ENCODE measurements at regions not wholly inside any gene's neighbourhood (a gene's known extent, or its start where the extent isn't known, plus 50 kb on each side); places are given as distances from the start of the nearest gene placed in this dataset.
"Not testable (repeated sequence)": the region's sequence is repeated elsewhere in the genome, so short reads cannot be mapped to it uniquely, and the experiment has no call there.

GRCh38 chr9:106039151-106039935, 345.0 kb downstream of the TMEM38B start:
- no peaks in the 10 kb centered on the region for H3K79me2 ChIP-seq (ENCODE audit: insufficient read depth, low read length)
- H3K4me2 ChIP-seq (ENCODE audit: insufficient read depth, low read length): no peak overlapping the region
- no peaks in the 10 kb centered on the region for H3K36me3 ChIP-seq (ENCODE audit: insufficient read depth, low read length)
- no peak for DNase-seq
- no peaks in the 10 kb centered on the region for H4K20me1 ChIP-seq (ENCODE audit: insufficient read depth, low read length)
- H3K4me1 ChIP-seq (ENCODE audit: insufficient read depth, low read length): no peaks in the 10 kb centered on the region
- H3K4me3 ChIP-seq (ENCODE audit: low read depth in 1 of 2, low read length in 2 of 2): no peak overlapping the region
- no peaks in the 10 kb centered on the region for H3K27me3 ChIP-seq (ENCODE audit: insufficient read depth, low read length, poor library complexity)
- H3K9me3 ChIP-seq (ENCODE audit: insufficient read depth, low read length, severe bottlenecking): no peaks in the 10 kb centered on the region
- no peak overlapping the region for H2AFZ ChIP-seq (ENCODE audit: low read depth, low read length)
- H3K9ac ChIP-seq (ENCODE audit: low read depth, low read length): no peak overlapping the region
- H3K27ac ChIP-seq (ENCODE audit: low read length): no peak overlapping the region
- no peak for ATAC-seq (ENCODE audit: insufficient read depth, low read depth)
- TF ChIP-seq CTCF (IDR thresholded peaks at IDR 0.05; ENCODE audit: borderline replicate concordance, extremely low read depth, low read length, poor library complexity, severe bottlenecking) (no peak), EZH2 (IDR thresholded peaks at IDR 0.05; ENCODE audit: borderline replicate concordance, low read depth, low read length, severe bottlenecking) (no peak)

- not testable (repeated sequence) for H3K4me3 ChIP-seq (ENCODE audit: low read depth in 1 of 2, low read length in 2 of 2)
These were observed 347.6 kb downstream of the TMEM38B start for GRCh38 chr9:106041920-106042319.

GRCh38 chr9:106051545-106051944, 357.2 kb downstream of the TMEM38B start:
- Histone ChIP-seq H3K9ac (ENCODE audit: low read depth, low read length) (no peak overlapping the region), H3K9me3 (ENCODE audit: insufficient read depth, low read length, severe bottlenecking) (no peaks in the 10 kb centered on the region), H3K79me2 (ENCODE audit: insufficient read depth, low read length) (no peaks in the 10 kb centered on the region), H3K4me2 (ENCODE audit: insufficient read depth, low read length) (no peak overlapping the region), H3K4me3 (ENCODE audit: low read depth in 1 of 2, low read length in 2 of 2) (no peak overlapping the region), H2AFZ (ENCODE audit: low read depth, low read length) (no peak overlapping the region), H3K27ac (ENCODE audit: low read length) (no peak overlapping the region), H4K20me1 (ENCODE audit: insufficient read depth, low read length) (no peaks in the 10 kb centered on the region), H3K4me1 (ENCODE audit: insufficient read depth, low read length) (no peaks in the 10 kb centered on the region), H3K27me3 (ENCODE audit: insufficient read depth, low read length, poor library complexity) (no peaks in the 10 kb centered on the region), H3K36me3 (ENCODE audit: insufficient read depth, low read length) (no peaks in the 10 kb centered on the region)
- TF ChIP-seq CTCF (IDR thresholded peaks at IDR 0.05; ENCODE audit: borderline replicate concordance, extremely low read depth, low read length, poor library complexity, severe bottlenecking) (no peak), EZH2 (IDR thresholded peaks at IDR 0.05; ENCODE audit: borderline replicate concordance, low read depth, low read length, severe bottlenecking) (no peak)
- ATAC-seq (ENCODE audit: insufficient read depth, low read depth) (no peak), DNase-seq (no peak)

More at GRCh38 chr9:106041920-106042319, 347.6 kb downstream of the TMEM38B start:
- H3K79me2 ChIP-seq (ENCODE audit: insufficient read depth, low read length); H3K36me3 ChIP-seq (ENCODE audit: insufficient read depth, low read length); H3K9ac ChIP-seq (ENCODE audit: low read depth, low read length); H2AFZ ChIP-seq (ENCODE audit: low read depth, low read length); H3K4me1 ChIP-seq (ENCODE audit: insufficient read depth, low read length); H3K27ac ChIP-seq (ENCODE audit: low read length); DNase-seq; H3K9me3 ChIP-seq (ENCODE audit: insufficient read depth, low read length, severe bottlenecking); H3K27me3 ChIP-seq (ENCODE audit: insufficient read depth, low read length, poor library complexity); ATAC-seq (ENCODE audit: insufficient read depth, low read depth); H3K4me2 ChIP-seq (ENCODE audit: insufficient read depth, low read length); H4K20me1 ChIP-seq (ENCODE audit: insufficient read depth, low read length): not testable (repeated sequence)

GRCh38 chr9:106052166-106052565, 357.8 kb downstream of the TMEM38B start:
- Histone ChIP-seq H4K20me1 (ENCODE audit: insufficient read depth, low read length) (no peaks in the 10 kb centered on the region), H3K36me3 (ENCODE audit: insufficient read depth, low read length) (no peaks in the 10 kb centered on the region), H3K4me1 (ENCODE audit: insufficient read depth, low read length) (no peaks in the 10 kb centered on the region), H3K9me3 (ENCODE audit: insufficient read depth, low read length, severe bottlenecking) (no peaks in the 10 kb centered on the region), H3K79me2 (ENCODE audit: insufficient read depth, low read length) (no peaks in the 10 kb centered on the region), H3K27me3 (ENCODE audit: insufficient read depth, low read length, poor library complexity) (no peaks in the 10 kb centered on the region), H3K4me2 (ENCODE audit: insufficient read depth, low read length) (no peak overlapping the region), H3K9ac (ENCODE audit: low read depth, low read length) (no peak overlapping the region), H3K4me3 (ENCODE audit: low read depth in 1 of 2, low read length in 2 of 2) (no peak overlapping the region), H3K27ac (ENCODE audit: low read length) (no peak overlapping the region), H2AFZ (ENCODE audit: low read depth, low read length) (no peak overlapping the region)
- DNase-seq (no peak), ATAC-seq (ENCODE audit: insufficient read depth, low read depth) (no peak)
- TF ChIP-seq EZH2 (IDR thresholded peaks at IDR 0.05; ENCODE audit: borderline replicate concordance, low read depth, low read length, severe bottlenecking) (no peak), CTCF (IDR thresholded peaks at IDR 0.05; ENCODE audit: borderline replicate concordance, extremely low read depth, low read length, poor library complexity, severe bottlenecking) (no peak)

Measured in DND-41 (cell line).